ENCODE measurements at regions not wholly inside any gene's neighbourhood (a gene's known extent, or its start where the extent isn't known, plus 50 kb on each side); places are given as distances from the start of the nearest gene placed in this dataset.
A peak's percentile ranks its signal among the peaks of the same experiment; 100 is the strongest.

DNA sequence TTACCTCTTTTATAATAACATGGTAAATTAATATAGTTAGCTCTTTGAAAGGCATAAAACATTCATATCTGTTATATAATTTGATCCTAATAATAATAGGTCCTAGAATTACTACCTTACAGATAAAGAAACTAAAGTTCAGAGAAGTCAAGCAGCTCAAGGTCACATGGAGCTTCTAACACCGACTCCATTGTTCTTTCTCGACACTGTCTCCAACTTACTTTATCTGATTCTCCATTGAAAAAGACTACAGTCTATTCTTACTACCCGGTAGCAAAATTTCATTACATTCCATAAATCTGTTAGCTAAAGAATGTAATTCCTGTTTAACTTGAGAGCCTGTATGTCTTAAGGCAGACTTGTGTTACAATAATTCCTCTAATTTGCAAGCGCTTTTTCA is 96.3 kb upstream of the TMEM161B start:
- H4K20me1 ChIP-seq (ENCODE audit: insufficient read depth, low read length): no peaks in the 10 kb centered on the region
- H3K9ac ChIP-seq (ENCODE audit: insufficient read depth, low read depth, low read length): no peak overlapping the region
- H3K27me3 ChIP-seq (ENCODE audit: control insufficient read depth in 1 of 2, insufficient read depth in 2 of 2, low read length in 2 of 2): no peaks in the 10 kb centered on the region; a peak in 1 of 5 replicates
- H3K27ac ChIP-seq (ENCODE audit: extremely low read length, insufficient read depth, low read length): no peak overlapping the region
- no peak overlapping the region for H3K4me2 ChIP-seq (ENCODE audit: low read depth, low read length)
- ChIA-PET POLR2A (no interaction called here), CTCF (ENCODE audit: low intra/inter-chr PET ratio, low total read pairs) (no interaction called here)
- WGBS (ENCODE audit: low lambda C conversion rate): 24% methylated on average over 4 of the region's 4 CpGs
- H3K4me1 ChIP-seq (ENCODE audit: insufficient read depth, low read length): peaks cover 11% of the 10 kb centered on the region
- in situ Hi-C loops (cut with HindIII; ENCODE audit: extremely low pct_ligation_motif_present, low pct_unique_long_range_greater_than_20kb): no loop called here
- intact Hi-C loops (cut with micrococcal nuclease; ENCODE audit: unreplicated experiment): no loop called here
- H3K4me3 ChIP-seq (replicated peaks in 1 of 3; ENCODE audit: insufficient read depth in 1 of 3, low read depth in 2 of 3, low read length in 3 of 3): no peak overlapping the region; a peak in 1 of 6 replicates
- DNase-seq (ENCODE audit: low spot score) (peak; percentile 26), FAIRE-seq (no peak), ATAC-seq (peak; percentile 59)
- no peaks in the 10 kb centered on the region for H3K9me3 ChIP-seq (ENCODE audit: low read length)
- H2AFZ ChIP-seq (ENCODE audit: low read length): no peak overlapping the region
- TF ChIP-seq SOX6 (IDR thresholded peaks at IDR 0.05) (no peak), SOX6 (CRISPR knock-in tag; IDR thresholded peaks at IDR 0.05) (peak; percentile 38; the same call in 1 of the 2 replicates), SOX13 (IDR thresholded peaks at IDR 0.05) (no peak), SOX13 (CRISPR knock-in tag; conservative IDR thresholded peaks at IDR 0.05 in 1 of 2, IDR thresholded peaks at IDR 0.05 in 1 of 2) (peak in 1 of 2 experiments; percentile 72; a peak in 2 of 4 replicates), SALL1 (CRISPR knock-in tag; IDR thresholded peaks at IDR 0.05) (no peak), EED (CRISPR knock-in tag; IDR thresholded peaks at IDR 0.05) (no peak)
- TF ChIP-seq, protein P1, sequence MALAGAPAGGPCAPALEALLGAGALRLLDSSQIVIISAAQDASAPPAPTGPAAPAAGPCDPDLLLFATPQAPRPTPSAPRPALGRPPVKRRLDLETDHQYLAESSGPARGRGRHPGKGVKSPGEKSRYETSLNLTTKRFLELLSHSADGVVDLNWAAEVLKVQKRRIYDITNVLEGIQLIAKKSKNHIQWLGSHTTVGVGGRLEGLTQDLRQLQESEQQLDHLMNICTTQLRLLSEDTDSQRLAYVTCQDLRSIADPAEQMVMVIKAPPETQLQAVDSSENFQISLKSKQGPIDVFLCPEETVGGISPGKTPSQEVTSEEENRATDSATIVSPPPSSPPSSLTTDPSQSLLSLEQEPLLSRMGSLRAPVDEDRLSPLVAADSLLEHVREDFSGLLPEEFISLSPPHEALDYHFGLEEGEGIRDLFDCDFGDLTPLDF (CRISPR knock-in tag; IDR thresholded peaks at IDR 0.05): no peak
- BruUV-seq (replicated peaks): no TSS peak
- H3K79me2 ChIP-seq (ENCODE audit: insufficient read depth, low read length): no peaks in the 10 kb centered on the region
- no peaks in the 10 kb centered on the region for H3K36me3 ChIP-seq (replicated peaks in 1 of 2; ENCODE audit: control insufficient read depth in 1 of 2, insufficient read depth in 2 of 2, low read length in 2 of 2)

DNA sequence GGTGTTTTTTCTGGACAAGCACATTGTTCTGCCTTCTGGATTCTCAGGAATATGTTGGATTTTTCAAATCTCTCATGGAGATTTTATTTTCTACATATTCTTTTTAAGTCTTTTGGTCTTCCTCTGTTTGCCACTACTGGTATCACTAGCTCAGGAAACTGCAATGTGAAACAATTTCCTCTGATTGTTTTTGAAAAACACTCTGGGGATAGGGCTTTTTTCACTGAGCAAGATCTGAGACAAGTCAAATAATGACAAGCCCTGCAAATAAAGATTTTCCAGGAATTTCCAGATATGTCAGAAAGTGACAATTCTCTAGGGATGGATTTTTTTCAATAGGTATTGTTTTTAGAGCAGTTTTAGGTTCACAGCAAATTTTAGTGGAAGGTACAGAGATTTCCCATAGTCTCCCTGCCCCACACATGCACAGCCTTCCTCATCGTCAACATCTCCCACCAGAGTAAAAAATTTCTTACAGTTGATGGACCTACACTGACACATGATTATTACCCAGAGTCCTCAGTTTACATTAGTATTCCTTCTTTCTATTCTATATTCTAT is 86.9 kb upstream of the TMEM161B start:
- ATAC-seq (no peak), FAIRE-seq (no peak), DNase-seq (ENCODE audit: low spot score) (no peak)
- no peaks in the 10 kb centered on the region for H3K36me3 ChIP-seq (replicated peaks in 1 of 2; ENCODE audit: control insufficient read depth in 1 of 2, insufficient read depth in 2 of 2, low read length in 2 of 2)
- no peak overlapping the region for H3K27ac ChIP-seq (ENCODE audit: extremely low read length, insufficient read depth, low read length)
- H3K4me1 ChIP-seq (ENCODE audit: insufficient read depth, low read length): no peaks in the 10 kb centered on the region
- no peak overlapping the region for H3K4me2 ChIP-seq (ENCODE audit: low read depth, low read length)
- ChIA-PET CTCF (ENCODE audit: low intra/inter-chr PET ratio, low total read pairs) (no interaction called here), POLR2A (no interaction called here)
- WGBS (ENCODE audit: low lambda C conversion rate): 0% methylated on average over 1 of the region's 1 CpG
- no peak overlapping the region for H2AFZ ChIP-seq (ENCODE audit: low read length)
- no peak overlapping the region for H3K4me3 ChIP-seq (replicated peaks in 1 of 3; ENCODE audit: insufficient read depth in 1 of 3, low read depth in 2 of 3, low read length in 3 of 3)
- no TSS peak for BruUV-seq (replicated peaks)
- H3K27me3 ChIP-seq (ENCODE audit: control insufficient read depth in 1 of 2, insufficient read depth in 2 of 2, low read length in 2 of 2): no peaks in the 10 kb centered on the region
- in situ Hi-C loops (cut with HindIII; ENCODE audit: extremely low pct_ligation_motif_present, low pct_unique_long_range_greater_than_20kb) (no loop called here), intact Hi-C loops (cut with micrococcal nuclease; ENCODE audit: unreplicated experiment) (no loop called here)
- H4K20me1 ChIP-seq (ENCODE audit: insufficient read depth, low read length): no peaks in the 10 kb centered on the region
- no peaks in the 10 kb centered on the region for H3K79me2 ChIP-seq (ENCODE audit: insufficient read depth, low read length)
- H3K9ac ChIP-seq (ENCODE audit: insufficient read depth, low read depth, low read length): no peak overlapping the region
- no peaks in the 10 kb centered on the region for H3K9me3 ChIP-seq (ENCODE audit: low read length)
- TF ChIP-seq, protein P2, sequence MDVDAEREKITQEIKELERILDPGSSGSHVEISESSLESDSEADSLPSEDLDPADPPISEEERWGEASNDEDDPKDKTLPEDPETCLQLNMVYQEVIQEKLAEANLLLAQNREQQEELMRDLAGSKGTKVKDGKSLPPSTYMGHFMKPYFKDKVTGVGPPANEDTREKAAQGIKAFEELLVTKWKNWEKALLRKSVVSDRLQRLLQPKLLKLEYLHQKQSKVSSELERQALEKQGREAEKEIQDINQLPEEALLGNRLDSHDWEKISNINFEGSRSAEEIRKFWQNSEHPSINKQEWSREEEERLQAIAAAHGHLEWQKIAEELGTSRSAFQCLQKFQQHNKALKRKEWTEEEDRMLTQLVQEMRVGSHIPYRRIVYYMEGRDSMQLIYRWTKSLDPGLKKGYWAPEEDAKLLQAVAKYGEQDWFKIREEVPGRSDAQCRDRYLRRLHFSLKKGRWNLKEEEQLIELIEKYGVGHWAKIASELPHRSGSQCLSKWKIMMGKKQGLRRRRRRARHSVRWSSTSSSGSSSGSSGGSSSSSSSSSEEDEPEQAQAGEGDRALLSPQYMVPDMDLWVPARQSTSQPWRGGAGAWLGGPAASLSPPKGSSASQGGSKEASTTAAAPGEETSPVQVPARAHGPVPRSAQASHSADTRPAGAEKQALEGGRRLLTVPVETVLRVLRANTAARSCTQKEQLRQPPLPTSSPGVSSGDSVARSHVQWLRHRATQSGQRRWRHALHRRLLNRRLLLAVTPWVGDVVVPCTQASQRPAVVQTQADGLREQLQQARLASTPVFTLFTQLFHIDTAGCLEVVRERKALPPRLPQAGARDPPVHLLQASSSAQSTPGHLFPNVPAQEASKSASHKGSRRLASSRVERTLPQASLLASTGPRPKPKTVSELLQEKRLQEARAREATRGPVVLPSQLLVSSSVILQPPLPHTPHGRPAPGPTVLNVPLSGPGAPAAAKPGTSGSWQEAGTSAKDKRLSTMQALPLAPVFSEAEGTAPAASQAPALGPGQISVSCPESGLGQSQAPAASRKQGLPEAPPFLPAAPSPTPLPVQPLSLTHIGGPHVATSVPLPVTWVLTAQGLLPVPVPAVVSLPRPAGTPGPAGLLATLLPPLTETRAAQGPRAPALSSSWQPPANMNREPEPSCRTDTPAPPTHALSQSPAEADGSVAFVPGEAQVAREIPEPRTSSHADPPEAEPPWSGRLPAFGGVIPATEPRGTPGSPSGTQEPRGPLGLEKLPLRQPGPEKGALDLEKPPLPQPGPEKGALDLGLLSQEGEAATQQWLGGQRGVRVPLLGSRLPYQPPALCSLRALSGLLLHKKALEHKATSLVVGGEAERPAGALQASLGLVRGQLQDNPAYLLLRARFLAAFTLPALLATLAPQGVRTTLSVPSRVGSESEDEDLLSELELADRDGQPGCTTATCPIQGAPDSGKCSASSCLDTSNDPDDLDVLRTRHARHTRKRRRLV (CRISPR knock-in tag; IDR thresholded peaks at IDR 0.05): no peak
- TF ChIP-seq ZSCAN29 (CRISPR knock-in tag; conservative IDR thresholded peaks at IDR 0.05): no peak
